Thyroid gland (tissue), 4 donors: ENCODE measurements at regions not wholly inside any gene's neighbourhood (a gene's known extent, or its start where the extent isn't known, plus 50 kb on each side); places are given as distances from the start of the nearest gene placed in this dataset.

Source experiments
- DNase-seq, 2 donors: peaks; one replicate each; pipeline ENCODE4 v3.0.0-alpha.2; 2019
- H3K27ac ChIP-seq, 3 donors: fragments of 200-600 bp; sonication (generic); 1 replicate in 2 of 3; 2 replicates in 1 of 3; pipeline ENCODE4 v1.5.1; 2016 to 2019; ENCODE audit warnings: mild to moderate bottlenecking in 1 of 3, moderate library complexity in 1 of 3
- H3K27me3 ChIP-seq: fragments of 200-600 bp; sonication (generic); one replicate; pipeline ENCODE4 v1.5.1; 2019
- H3K36me3 ChIP-seq, 2 donors: fragments of 200-600 bp; sonication (generic); one replicate each; pipeline ENCODE4 v1.5.1; 2016 to 2019
- H3K4me1 ChIP-seq, 2 donors: fragments of 200-600 bp; sonication (generic); one replicate each; pipeline ENCODE4 v1.5.1; 2017 to 2019
- H3K4me3 ChIP-seq, 3 donors: fragments of 200-600 bp; sonication (generic); replicated peaks in 1 of 3; 1 replicate in 2 of 3; 2 replicates in 1 of 3; pipeline ENCODE4 v1.5.1; 2016; ENCODE audit warnings: mild to moderate bottlenecking in 1 of 3
- H3K9me3 ChIP-seq: fragments of 200-600 bp; sonication (generic); one replicate; pipeline ENCODE4 v1.5.1; 2017
- POLR2A ChIP-seq, 2 donors: fragments of 450-650 bp; IDR thresholded peaks; one replicate each; pipeline ENCODE4 v1.6.1; 2017; ENCODE audit warnings: antibody characterized with exemption in 2 of 2, mild to moderate bottlenecking in 2 of 2, moderate library complexity in 1 of 2
- WGBS, 2 donors: methylation state at CpG; one replicate each; pipeline ENCODE4 v1.1.5; 2017; 5-methylcytosine and 5-hydroxymethylcytosine counted together
- intact Hi-C: fragments of 100-400 bp; cut with DNase I; formaldehyde crosslinking; loops from one replicate; pipeline ENCODE4 v1.15.1; 2023
- TF ChIP-seq, protein P1 (sequence below), 6 experiments: fragments of 200-600 bp in 3 of 6; fragments of 450-650 bp in 3 of 6; sonication (generic) in 3 of 6; IDR thresholded peaks; one replicate each; pipeline ENCODE4 v1.5.1; 2016 to 2019; ENCODE audit warnings: antibody characterized with exemption in 6 of 6, mild to moderate bottlenecking in 2 of 6, inconsistent platforms in 1 of 6, moderate library complexity in 1 of 6

DNA sequence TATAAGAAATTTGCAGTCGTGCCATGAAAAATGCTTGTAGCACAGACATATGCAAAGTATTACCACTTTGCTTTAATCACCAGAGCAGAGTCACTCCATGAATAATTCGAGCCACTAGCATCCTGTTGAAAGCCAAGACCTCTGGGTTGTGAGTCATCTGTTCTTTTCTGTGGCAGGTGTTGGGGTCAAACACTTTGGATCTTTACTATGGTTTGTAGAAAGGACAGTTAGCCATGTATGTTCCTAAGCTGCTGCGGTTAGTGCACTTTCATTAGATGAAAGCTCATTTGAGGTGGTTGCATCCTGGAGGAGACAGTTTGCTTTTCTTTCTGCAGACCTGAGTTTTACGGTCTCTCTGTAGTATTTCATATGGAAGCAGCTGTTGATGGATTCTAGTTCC lies 223.7 kb downstream of the DMRT2 start:
- Histone ChIP-seq H3K27ac (no peak overlapping the region), H3K27me3 (no peaks in the 10 kb centered on the region), H3K4me3 (no peak overlapping the region), H3K4me1 (no peaks in the 10 kb centered on the region), H3K9me3 (no peaks in the 10 kb centered on the region), H3K36me3 (no peaks in the 10 kb centered on the region)
- intact Hi-C loops = no loop called here
- WGBS, 2 donors = 75 to 87% methylated on average over 4 of the region's 4 CpGs
- no peak for DNase-seq
- TF ChIP-seq, protein P1, sequence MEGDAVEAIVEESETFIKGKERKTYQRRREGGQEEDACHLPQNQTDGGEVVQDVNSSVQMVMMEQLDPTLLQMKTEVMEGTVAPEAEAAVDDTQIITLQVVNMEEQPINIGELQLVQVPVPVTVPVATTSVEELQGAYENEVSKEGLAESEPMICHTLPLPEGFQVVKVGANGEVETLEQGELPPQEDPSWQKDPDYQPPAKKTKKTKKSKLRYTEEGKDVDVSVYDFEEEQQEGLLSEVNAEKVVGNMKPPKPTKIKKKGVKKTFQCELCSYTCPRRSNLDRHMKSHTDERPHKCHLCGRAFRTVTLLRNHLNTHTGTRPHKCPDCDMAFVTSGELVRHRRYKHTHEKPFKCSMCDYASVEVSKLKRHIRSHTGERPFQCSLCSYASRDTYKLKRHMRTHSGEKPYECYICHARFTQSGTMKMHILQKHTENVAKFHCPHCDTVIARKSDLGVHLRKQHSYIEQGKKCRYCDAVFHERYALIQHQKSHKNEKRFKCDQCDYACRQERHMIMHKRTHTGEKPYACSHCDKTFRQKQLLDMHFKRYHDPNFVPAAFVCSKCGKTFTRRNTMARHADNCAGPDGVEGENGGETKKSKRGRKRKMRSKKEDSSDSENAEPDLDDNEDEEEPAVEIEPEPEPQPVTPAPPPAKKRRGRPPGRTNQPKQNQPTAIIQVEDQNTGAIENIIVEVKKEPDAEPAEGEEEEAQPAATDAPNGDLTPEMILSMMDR (IDR thresholded peaks at IDR 0.05) = no peak
- no peak for TF ChIP-seq POLR2A (IDR thresholded peaks at IDR 0.05)

- WGBS, 2 donors = 92 to 94% methylated on average over 2 of the region's 2 CpGs
Measured at GRCh38 chr9:1274334-1274733, 224.2 kb downstream of the DMRT2 start.

GRCh38 chr9:1276474-1276873 lies 226.3 kb downstream of the DMRT2 start:
- Histone ChIP-seq H3K36me3 (no peaks in the 10 kb centered on the region), H3K9me3 (no peaks in the 10 kb centered on the region), H3K27me3 (no peaks in the 10 kb centered on the region), H3K27ac (no peak overlapping the region), H3K4me1 (no peaks in the 10 kb centered on the region), H3K4me3 (no peak overlapping the region)
- WGBS, 2 donors = 39 to 50% methylated on average over 2 of the region's 2 CpGs
- TF ChIP-seq, protein P1 (IDR thresholded peaks at IDR 0.05) = no peak
- no peak for TF ChIP-seq POLR2A (IDR thresholded peaks at IDR 0.05)
- intact Hi-C loops = no loop called here
- no peak for DNase-seq

More at GRCh38 chr9:1274334-1274733, 224.2 kb downstream of the DMRT2 start:
- intact Hi-C loops = no loop called here
- no peak for DNase-seq
- no peaks in the 10 kb centered on the region for H3K36me3 ChIP-seq
- H3K27me3 ChIP-seq = no peaks in the 10 kb centered on the region
- no peak overlapping the region for H3K4me3 ChIP-seq
- H3K9me3 ChIP-seq = no peaks in the 10 kb centered on the region
- no peak for TF ChIP-seq POLR2A (IDR thresholded peaks at IDR 0.05)
- TF ChIP-seq, protein P1 (IDR thresholded peaks at IDR 0.05) = no peak
- no peak overlapping the region for H3K27ac ChIP-seq
- H3K4me1 ChIP-seq = no peaks in the 10 kb centered on the region

GRCh38 chr9:1284727-1285126 lies 234.6 kb downstream of the DMRT2 start:
- no peaks in the 10 kb centered on the region for H3K36me3 ChIP-seq
- no peak overlapping the region for H3K27ac ChIP-seq
- WGBS, 2 donors = 92 to 95% methylated on average over 2 of the region's 2 CpGs
- intact Hi-C loops = no loop called here
- H3K27me3 ChIP-seq = no peaks in the 10 kb centered on the region
- no peaks in the 10 kb centered on the region for H3K9me3 ChIP-seq
- no peak overlapping the region for H3K4me3 ChIP-seq
- no peak for DNase-seq
- TF ChIP-seq, protein P1 (IDR thresholded peaks at IDR 0.05) = no peak
- TF ChIP-seq POLR2A (IDR thresholded peaks at IDR 0.05) = no peak
- no peaks in the 10 kb centered on the region for H3K4me1 ChIP-seq

GRCh38 chr9:1285526-1285925 lies 235.4 kb downstream of the DMRT2 start:
- no peak overlapping the region for H3K4me3 ChIP-seq
- H3K9me3 ChIP-seq = no peaks in the 10 kb centered on the region
- no peaks in the 10 kb centered on the region for H3K4me1 ChIP-seq
- intact Hi-C loops = no loop called here
- no peak overlapping the region for H3K27ac ChIP-seq
- TF ChIP-seq, protein P1 (IDR thresholded peaks at IDR 0.05) = no peak
- no peak for TF ChIP-seq POLR2A (IDR thresholded peaks at IDR 0.05)
- no peaks in the 10 kb centered on the region for H3K36me3 ChIP-seq
- H3K27me3 ChIP-seq = no peaks in the 10 kb centered on the region
- WGBS, 2 donors = 19 to 20% methylated on average over 3 of the region's 3 CpGs
- peak; percentile 37 to 52 for DNase-seq
